A549 (cell line): ENCODE measurements at regions not wholly inside any gene's neighbourhood (a gene's known extent, or its start where the extent isn't known, plus 50 kb on each side); places are given as distances from the start of the nearest gene placed in this dataset.

Experiments
- ATAC-seq, 2 experiments: fragments of 200-7000 bp in 1 of 2; fragments of >200 bp in 1 of 2; cut with Nextera tagmentation in 1 of 2; cut with Tn5 transposase in 1 of 2; 3 replicates each; pipeline versions ENCODE4 v1.8.0 to v1.9.1; 2018 to 2020; ENCODE audit warnings: mild to moderate bottlenecking in 1 of 2, moderate library complexity in 1 of 2
- CTCF ChIA-PET: fragments of 300-600 bp; sonication (Branson Sonifier 250); formaldehyde crosslinking; extraction: SDS; loops from one replicate; lab custom pipeline; 2021; ENCODE audit warnings: antibody characterized with exemption, inconsistent platforms; lab: Yijun Ruan, JAX
- POLR2A ChIA-PET: fragments of 350-600 bp; formaldehyde crosslinking; extraction: SDS; loops from one replicate; lab custom pipeline; 2021; ENCODE audit warnings: antibody characterized with exemption, inconsistent platforms; lab: Yijun Ruan, JAX
- DNase-seq, 2 experiments: peaks; one replicate each; pipeline versions ENCODE4 v3.0.0 to v3.0.0-alpha.2; 2011 to 2016; ENCODE audit warnings: low read depth in 1 of 2, low spot score in 1 of 2
- FAIRE-seq: peaks from 2 replicates; lab custom pipeline; 2011; peaks lifted over from hg19 to GRCh38; lab: Jason Lieb, UNC
- H3K27ac ChIP-seq, 2 experiments: fragments of >200 bp; sonication (Bioruptor Twin); formaldehyde crosslinking; 3 replicates each; pipeline ENCODE4 v1.5.1; 2016 to 2017
- H3K4me1 ChIP-seq: fragments of >200 bp; sonication (Bioruptor Twin); formaldehyde crosslinking; 3 replicates; pipeline ENCODE4 v1.6.1; 2016
- H3K4me2 ChIP-seq: fragments of >200 bp; sonication (Bioruptor Twin); formaldehyde crosslinking; 3 replicates; pipeline ENCODE4 v1.6.1; 2016
- H3K4me3 ChIP-seq: fragments of >200 bp; sonication (Bioruptor Twin); formaldehyde crosslinking; 3 replicates; pipeline ENCODE4 v1.5.1; 2016
- H3K9me3 ChIP-seq: fragments of >200 bp; sonication (Bioruptor Twin); formaldehyde crosslinking; 3 replicates; pipeline ENCODE4 v1.6.1; 2016
- BHLHE40 ChIP-seq: IDR thresholded peaks from 2 replicates; pipeline ENCODE4 v1.6.1; 2012; ENCODE audit warnings: low read depth, low read length, inconsistent platforms
- CBX2 ChIP-seq: fragments of 200-600 bp; sonication (generic); IDR thresholded peaks from 2 replicates; pipeline ENCODE4 v1.6.1; 2016; ENCODE audit warnings: low read depth, mild to moderate bottlenecking, borderline replicate concordance
- CBX8 ChIP-seq: fragments of 200-600 bp; sonication (generic); IDR thresholded peaks from 2 replicates; pipeline ENCODE4 v1.6.1; 2016
- CEBPB ChIP-seq, 2 experiments: fragments of >200 bp in 1 of 2; sonication (Bioruptor Twin) in 1 of 2; formaldehyde crosslinking in 1 of 2; IDR thresholded peaks; 2 replicates each; pipeline ENCODE4 v1.6.1; 2012 to 2016
- CHD2 ChIP-seq: fragments of 150-350 bp; IDR thresholded peaks from 2 replicates; pipeline ENCODE4 v1.6.1; 2014; ENCODE audit warnings: low read length; ENCODE audit not compliant: partially characterized antibody
- CTCF ChIP-seq: fragments of >200 bp; sonication (Bioruptor Twin); formaldehyde crosslinking; IDR thresholded peaks from 3 replicates; pipeline ENCODE4 v1.5.1; 2016
- EHF ChIP-seq: fragments of 250-450 bp; sonication (Bioruptor Pico); IDR thresholded peaks from 2 replicates; pipeline ENCODE4 v1.5.0; 2020; ENCODE audit warnings: mild to moderate bottlenecking
- ELK1 ChIP-seq: fragments of 150-350 bp; IDR thresholded peaks from 2 replicates; pipeline ENCODE4 v1.6.1; 2014; ENCODE audit warnings: low read depth, mild to moderate bottlenecking, low read length
- ESRRA ChIP-seq: fragments of 150-350 bp; IDR thresholded peaks from 2 replicates; pipeline ENCODE4 v1.6.1; 2014; ENCODE audit warnings: mild to moderate bottlenecking, low read length, borderline replicate concordance
- FOXS1 ChIP-seq: fragments of 250-450 bp; sonication (Bioruptor Pico); IDR thresholded peaks from 2 replicates; pipeline ENCODE4 v1.5.0; 2020; ENCODE audit warnings: mild to moderate bottlenecking, moderate library complexity
- GATA3 ChIP-seq: IDR thresholded peaks from 2 replicates; pipeline ENCODE4 v1.6.1; 2012; ENCODE audit warnings: borderline replicate concordance
- HES2 ChIP-seq: fragments of >200 bp; sonication (Bioruptor Twin); formaldehyde crosslinking; IDR thresholded peaks from 2 replicates; pipeline ENCODE4 v1.6.1; 2016
- HOXA7 ChIP-seq: fragments of 250-450 bp; sonication (Bioruptor Pico); IDR thresholded peaks from 2 replicates; pipeline ENCODE4 v1.5.0; 2020; ENCODE audit warnings: mild to moderate bottlenecking, moderate library complexity
- JUNB ChIP-seq: fragments of >200 bp; sonication (Bioruptor Twin); formaldehyde crosslinking; IDR thresholded peaks from 2 replicates; pipeline ENCODE4 v1.6.1; 2016
- KDM1A ChIP-seq: fragments of 200-600 bp; sonication (generic); IDR thresholded peaks from 2 replicates; pipeline ENCODE4 v1.6.1; 2016; ENCODE audit warnings: low read depth, mild to moderate bottlenecking
- NFE2L2 ChIP-seq: fragments of 150-350 bp; conservative IDR thresholded peaks from 2 replicates; pipeline ENCODE4 v1.6.1; 2014; ENCODE audit warnings: low read length
- NR3C1 ChIP-seq: fragments of >200 bp; sonication (Bioruptor Twin); formaldehyde crosslinking; IDR thresholded peaks from 3 replicates; pipeline ENCODE4 v1.6.1; 2017
- POLR2A ChIP-seq: IDR thresholded peaks from 2 replicates; pipeline ENCODE4 v1.6.1; 2012; ENCODE audit warnings: mild to moderate bottlenecking, low read length
- RCOR1 ChIP-seq: fragments of 150-350 bp; IDR thresholded peaks from 2 replicates; pipeline ENCODE4 v1.6.1; 2014; ENCODE audit warnings: antibody characterized with exemption, low read length, low read depth
- RFX5 ChIP-seq: fragments of 450-650 bp; IDR thresholded peaks from 2 replicates; pipeline ENCODE4 v1.7.1; 2014; ENCODE audit warnings: antibody characterized with exemption, mild to moderate bottlenecking, moderate library complexity
- SMC3 ChIP-seq: fragments of >200 bp; sonication (Bioruptor Twin); formaldehyde crosslinking; IDR thresholded peaks from 3 replicates; pipeline ENCODE4 v1.6.1; 2018; ENCODE audit warnings: inconsistent platforms
- SREBF2 ChIP-seq: fragments of 450-650 bp; IDR thresholded peaks from 2 replicates; pipeline ENCODE4 v1.6.1; 2014; ENCODE audit warnings: mild to moderate bottlenecking, moderate library complexity
- ZFP36 ChIP-seq: fragments of 450-650 bp; IDR thresholded peaks from 2 replicates; pipeline ENCODE4 v1.6.1; 2014; ENCODE audit warnings: borderline replicate concordance; ENCODE audit not compliant: partially characterized antibody
- ZNF302 ChIP-seq: fragments of 250-450 bp; sonication (Bioruptor Pico); IDR thresholded peaks from 2 replicates; pipeline ENCODE4 v1.9.0; 2021; ENCODE audit warnings: inconsistent platforms, mild to moderate bottlenecking, moderate library complexity
- ZSCAN20 ChIP-seq: fragments of 250-450 bp; sonication (Bioruptor Pico); IDR thresholded peaks from 2 replicates; pipeline ENCODE4 v1.8.0; 2022; ENCODE audit warnings: mild to moderate bottlenecking, moderate library complexity
- WGBS: methylation state at CpG from one replicate; pipeline ENCODE4 v1.1.6; 2017; ENCODE audit errors: missing lambda C conversion rate; 5-methylcytosine and 5-hydroxymethylcytosine counted together
- TF ChIP-seq, protein P1 (sequence below): fragments of 250-450 bp; sonication (Bioruptor Pico); IDR thresholded peaks from 2 replicates; pipeline ENCODE4 v1.5.0; 2020; ENCODE audit warnings: low read depth, mild to moderate bottlenecking, moderate library complexity

DNA sequence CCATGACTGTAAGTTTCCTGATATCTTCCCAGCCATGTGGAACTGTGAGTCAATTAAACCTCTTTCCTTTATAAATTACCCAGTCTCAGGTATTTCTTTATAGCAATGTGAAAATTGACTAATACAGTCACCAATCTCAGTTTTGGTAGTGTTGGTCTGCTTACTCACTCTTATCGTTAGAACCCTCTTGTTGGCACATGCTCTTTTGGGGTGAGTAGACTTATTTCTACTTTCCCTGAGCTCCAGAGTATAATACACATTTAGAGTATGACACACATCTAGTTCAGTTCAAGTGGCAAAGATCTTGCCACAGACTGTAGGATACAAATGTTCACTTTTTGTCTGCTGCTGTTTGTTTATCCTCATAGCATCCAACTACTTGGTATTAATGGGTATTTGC, 347.5 kb upstream of the CELF4 start:
- FAIRE-seq, result no peak
- 18% methylated on average over 1 of the region's 1 CpG for WGBS
- no peak for ATAC-seq
- DNase-seq, result no peak
- TF ChIP-seq RFX5, result no peak
- TF ChIP-seq GATA3, result no peak
- no peak for TF ChIP-seq ESRRA
- TF ChIP-seq POLR2A, result no peak
- TF ChIP-seq, all 56 proteins: peak for 0
- H3K9me3 ChIP-seq, result no peaks in the 10 kb centered on the region
- ChIA-PET CTCF (no interaction called here), POLR2A (no interaction called here)
- no peak overlapping the region for H3K4me3 ChIP-seq
- H3K27ac ChIP-seq, result no peak overlapping the region
- no peaks in the 10 kb centered on the region for H3K4me1 ChIP-seq
- no peak overlapping the region for H3K4me2 ChIP-seq

- CTCF ChIA-PET, result no interaction called here
- FAIRE-seq, result no peak
These were observed 336.7 kb upstream of the CELF4 start for GRCh38 chr18:37902344-37902743.

DNA sequence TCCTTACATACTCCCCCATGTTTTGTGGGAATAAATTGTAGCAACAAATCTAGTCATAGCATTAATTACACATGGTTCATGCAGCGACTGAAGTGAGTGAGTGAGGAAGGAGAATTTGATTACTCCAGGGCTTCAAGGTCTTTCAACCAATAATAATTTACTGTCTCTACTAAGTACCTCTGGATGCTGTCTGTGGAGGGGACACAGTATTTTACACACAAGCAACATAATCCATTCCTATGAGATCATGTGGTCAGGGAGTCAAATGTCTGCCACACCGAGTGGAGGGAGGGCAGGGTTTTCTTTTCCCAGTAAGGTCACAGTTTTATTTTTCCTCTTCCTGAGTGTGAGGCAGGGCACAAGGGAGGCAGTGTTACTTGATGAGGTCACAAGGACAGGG, 334.7 kb upstream of the CELF4 start:
- TF ChIP-seq BHLHE40 (no peak), NR3C1 (no peak)
- H3K4me2 ChIP-seq, result no peak overlapping the region
- no peaks in the 10 kb centered on the region for H3K9me3 ChIP-seq
- no peak overlapping the region for H3K27ac ChIP-seq
- ATAC-seq (no peak), FAIRE-seq (no peak), DNase-seq (no peak)
- H3K4me3 ChIP-seq, result no peak overlapping the region
- no peaks in the 10 kb centered on the region for H3K4me1 ChIP-seq
- CTCF ChIA-PET, result no interaction called here
- 0% methylated on average over 2 of the region's 2 CpGs for WGBS
- POLR2A ChIA-PET, result no interaction called here

More at GRCh38 chr18:37902344-37902743, 336.7 kb upstream of the CELF4 start:
- WGBS, result 3% methylated on average over 2 of the region's 2 CpGs
- ATAC-seq, result no peak
- no peak for TF ChIP-seq ZSCAN20 (CRISPR knock-in tag)
- TF ChIP-seq SMC3, result no peak
- TF ChIP-seq NR3C1, result no peak
- no peak for TF ChIP-seq RCOR1
- TF ChIP-seq ZFP36, result no peak
- POLR2A ChIA-PET, result no interaction called here
- H3K9me3 ChIP-seq, result no peaks in the 10 kb centered on the region
- H3K27ac ChIP-seq, result no peak overlapping the region
- no peak overlapping the region for H3K4me3 ChIP-seq
- H3K4me1 ChIP-seq, result no peaks in the 10 kb centered on the region
- no peak overlapping the region for H3K4me2 ChIP-seq
- no peak for DNase-seq

- FAIRE-seq, result no peak
- 1% methylated on average over 4 of the region's 5 CpGs for WGBS
- no peaks in the 10 kb centered on the region for H3K9me3 ChIP-seq
- ATAC-seq, result no peak
- no peak overlapping the region for H3K4me3 ChIP-seq
- H3K27ac ChIP-seq, result no peak overlapping the region
- ChIA-PET POLR2A (no interaction called here), CTCF (no interaction called here)
- no peak for TF ChIP-seq GATA3
- no peak for TF ChIP-seq CHD2
- no peak for DNase-seq
- no peaks in the 10 kb centered on the region for H3K4me1 ChIP-seq
- H3K4me2 ChIP-seq, result no peak overlapping the region
These were observed 324.4 kb upstream of the CELF4 start for GRCh38 chr18:37889963-37890362.

DNA sequence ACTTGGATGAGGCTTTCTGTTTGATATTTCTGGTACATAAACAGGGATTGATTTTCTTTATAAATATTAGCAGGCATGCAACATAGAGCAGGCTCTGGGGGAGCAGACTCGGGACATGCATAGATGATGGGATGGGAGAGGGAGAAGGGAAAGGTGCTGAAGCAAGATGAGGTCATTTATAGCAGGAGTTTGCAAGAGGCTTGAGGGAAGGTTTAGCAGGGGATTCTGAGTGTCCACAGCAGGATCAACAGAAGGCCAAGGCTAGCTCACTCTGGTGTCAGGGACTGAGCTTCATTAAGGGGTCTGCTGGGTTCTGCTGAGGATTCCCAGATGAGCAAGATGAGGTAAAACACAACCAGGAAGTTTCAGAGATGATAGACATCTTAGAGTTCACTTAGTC, 309.1 kb upstream of the CELF4 start:
- Histone ChIP-seq H3K9me3 (no peaks in the 10 kb centered on the region), H3K4me1 (no peaks in the 10 kb centered on the region)
- ATAC-seq, result no peak

DNA sequence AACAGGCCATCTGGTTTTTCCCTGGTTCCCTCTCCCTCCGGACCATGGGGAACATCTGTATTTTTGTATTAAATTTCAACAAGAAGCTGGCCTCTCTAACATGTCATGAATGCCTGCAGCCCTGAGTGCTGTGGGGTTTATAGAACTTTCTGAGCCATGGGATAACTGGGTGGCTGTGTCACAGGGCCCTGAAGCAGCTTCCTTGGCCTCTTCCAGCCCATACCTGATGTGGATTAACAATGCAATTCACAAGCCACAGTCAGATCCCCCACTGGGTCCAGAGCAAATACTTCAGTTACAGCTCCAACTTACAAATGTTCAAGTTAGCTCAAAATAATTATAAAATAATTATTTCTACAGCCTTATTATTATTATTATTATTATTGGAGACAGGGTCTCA, 307.8 kb upstream of the CELF4 start:
- no peak overlapping the region for H3K4me2 ChIP-seq
- DNase-seq (no peak), FAIRE-seq (no peak), ATAC-seq (no peak)
- no peaks in the 10 kb centered on the region for H3K4me1 ChIP-seq
- ChIA-PET CTCF (no interaction called here), POLR2A (no interaction called here)
- no peaks in the 10 kb centered on the region for H3K9me3 ChIP-seq
- WGBS, result 0% methylated on average over 1 of the region's 1 CpG
- no peak overlapping the region for H3K4me3 ChIP-seq
- H3K27ac ChIP-seq, result no peak overlapping the region
- TF ChIP-seq ELK1 (no peak), KDM1A (no peak), CTCF (no peak), HOXA7 (no peak), BHLHE40 (no peak), ZNF302 (CRISPR knock-in tag) (no peak), HES2 (no peak), EHF (no peak), CEBPB (IDR thresholded peaks at IDR 0.05) (no peak)

More for the DNA sequence above, 309.1 kb upstream of the CELF4 start:
- CTCF ChIA-PET, result no interaction called here
- POLR2A ChIA-PET, result no interaction called here
- H3K4me2 ChIP-seq, result no peak overlapping the region
- DNase-seq (no peak), FAIRE-seq (no peak)
- WGBS, result 0% methylated on average over 1 of the region's 1 CpG
- TF ChIP-seq JUNB (no peak), CBX2 (no peak), CBX8 (no peak), NFE2L2 (no peak), BHLHE40 (no peak), FOXS1 (no peak), SREBF2 (no peak), RCOR1 (no peak)
- TF ChIP-seq, protein P1, sequence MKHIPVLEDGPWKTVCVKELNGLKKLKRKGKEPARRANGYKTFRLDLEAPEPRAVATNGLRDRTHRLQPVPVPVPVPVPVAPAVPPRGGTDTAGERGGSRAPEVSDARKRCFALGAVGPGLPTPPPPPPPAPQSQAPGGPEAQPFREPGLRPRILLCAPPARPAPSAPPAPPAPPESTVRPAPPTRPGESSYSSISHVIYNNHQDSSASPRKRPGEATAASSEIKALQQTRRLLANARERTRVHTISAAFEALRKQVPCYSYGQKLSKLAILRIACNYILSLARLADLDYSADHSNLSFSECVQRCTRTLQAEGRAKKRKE, result no peak
- H3K27ac ChIP-seq, result no peak overlapping the region
- no peak overlapping the region for H3K4me3 ChIP-seq
